Activated T-cell treated with anti-CD3 and anti-CD28 coated beads for 1 hour (primary cell): ENCODE measurements at regions not wholly inside any gene's neighbourhood (a gene's known extent, or its start where the extent isn't known, plus 50 kb on each side); places are given as distances from the start of the nearest gene placed in this dataset.

Source experiments
- DNase-seq: peaks from one replicate; pipeline ENCODE4 v3.0.0-alpha.2; 2020; ENCODE audit warnings: low read depth

DNA sequence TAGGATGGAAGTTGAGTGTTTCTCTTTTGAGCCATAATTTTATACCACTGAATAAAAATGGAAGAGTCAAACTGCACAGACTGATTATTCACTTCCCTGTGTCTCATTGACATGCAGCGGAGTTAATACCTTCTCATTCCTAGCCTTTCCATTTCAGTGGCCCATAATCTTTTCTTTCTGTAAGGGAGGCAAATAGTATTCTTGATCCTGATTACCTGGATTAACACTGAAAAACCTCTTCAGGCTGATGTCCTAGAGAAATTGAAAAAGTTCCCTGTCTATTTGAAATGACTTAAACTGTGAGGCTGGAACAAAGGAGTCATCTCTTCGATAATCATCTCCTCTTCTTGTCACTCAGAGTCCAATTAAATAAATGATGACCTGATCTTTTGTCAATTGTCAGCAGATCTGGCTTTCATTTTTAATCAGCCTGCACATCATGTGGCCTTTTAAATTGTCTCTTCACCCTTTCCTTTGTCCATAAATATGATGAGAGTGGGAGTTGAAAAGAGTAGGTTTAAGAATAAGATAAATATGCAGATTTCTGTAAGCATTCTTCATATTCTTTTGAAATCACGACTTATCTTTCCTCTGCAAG, 713.0 kb downstream of the EPM2A start:
- no peak for DNase-seq

- DNase-seq, result no peak
Observed at GRCh38 chr6:145023116-145023726, 712.1 kb downstream of the EPM2A start.

GRCh38 chr6:145025488-145025887, 709.8 kb downstream of the EPM2A start:
- no peak for DNase-seq

DNA sequence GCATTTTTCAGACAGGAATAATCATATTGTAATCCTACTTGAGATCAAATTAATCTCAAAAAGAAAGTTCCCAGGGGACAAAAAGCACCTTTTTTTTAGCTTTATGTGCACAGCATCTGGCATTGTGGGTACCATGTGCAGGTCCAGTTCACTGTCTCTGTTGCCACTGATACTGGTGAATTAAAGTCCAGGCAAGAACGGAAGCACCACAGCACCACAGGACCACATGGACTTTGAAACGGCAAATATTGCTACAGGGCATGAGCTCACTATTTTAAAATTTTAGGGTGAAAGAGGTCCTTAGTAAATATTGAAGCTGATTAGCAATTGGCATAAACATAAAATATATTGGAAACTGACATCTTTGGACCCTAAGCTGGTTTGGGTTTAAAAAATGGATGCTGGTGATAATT, 709.0 kb downstream of the EPM2A start:
- DNase-seq, result no peak

GRCh38 chr6:145028144-145028818, 707.0 kb downstream of the EPM2A start:
- no peak for DNase-seq

GRCh38 chr6:145031001-145031400, 704.3 kb downstream of the EPM2A start:
- no peak for DNase-seq

- DNase-seq, result no peak
Observed at GRCh38 chr6:145031962-145032361, 703.4 kb downstream of the EPM2A start.

- DNase-seq, result no peak
Observed at GRCh38 chr6:145032562-145033145, 702.7 kb downstream of the EPM2A start.

DNA sequence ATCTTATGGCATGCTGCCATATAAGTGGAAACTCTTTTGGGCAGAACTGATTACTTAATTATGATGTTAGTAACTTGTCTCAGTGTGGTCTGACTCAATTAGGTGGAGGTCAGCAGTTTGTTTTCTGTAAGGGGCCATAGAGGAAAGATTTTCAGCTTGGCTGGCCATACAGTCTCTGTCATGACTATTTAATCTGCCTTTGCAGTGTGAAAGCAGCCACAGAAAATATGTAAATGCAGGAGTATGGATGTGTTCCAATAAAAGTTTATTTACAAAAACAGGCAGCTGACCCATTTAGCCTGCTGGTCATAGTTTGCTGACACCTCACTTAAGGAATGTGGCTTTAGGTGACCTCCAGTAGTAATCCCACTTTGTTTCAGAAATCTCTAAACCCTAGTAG, 700.7 kb downstream of the EPM2A start:
- no peak for DNase-seq

DNA sequence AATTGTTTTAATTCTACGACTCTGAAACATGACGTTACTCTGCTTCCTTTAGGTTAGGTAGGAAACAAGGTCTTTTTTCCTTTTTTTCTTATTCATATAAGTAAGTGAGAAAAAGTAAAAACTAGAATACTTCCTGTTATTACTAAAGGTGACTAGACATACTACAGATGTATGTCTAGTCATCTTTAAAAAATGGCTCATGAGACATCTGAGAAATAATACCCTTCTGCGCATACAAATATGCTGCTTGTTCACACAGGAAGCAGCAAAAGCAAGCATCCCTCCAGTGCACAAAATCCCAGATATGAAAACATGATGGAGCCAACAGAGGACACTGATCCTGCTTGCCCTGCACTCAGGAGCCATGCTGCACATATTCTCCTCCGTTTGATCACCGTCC, 699.1 kb downstream of the EPM2A start:
- DNase-seq, result no peak

DNA sequence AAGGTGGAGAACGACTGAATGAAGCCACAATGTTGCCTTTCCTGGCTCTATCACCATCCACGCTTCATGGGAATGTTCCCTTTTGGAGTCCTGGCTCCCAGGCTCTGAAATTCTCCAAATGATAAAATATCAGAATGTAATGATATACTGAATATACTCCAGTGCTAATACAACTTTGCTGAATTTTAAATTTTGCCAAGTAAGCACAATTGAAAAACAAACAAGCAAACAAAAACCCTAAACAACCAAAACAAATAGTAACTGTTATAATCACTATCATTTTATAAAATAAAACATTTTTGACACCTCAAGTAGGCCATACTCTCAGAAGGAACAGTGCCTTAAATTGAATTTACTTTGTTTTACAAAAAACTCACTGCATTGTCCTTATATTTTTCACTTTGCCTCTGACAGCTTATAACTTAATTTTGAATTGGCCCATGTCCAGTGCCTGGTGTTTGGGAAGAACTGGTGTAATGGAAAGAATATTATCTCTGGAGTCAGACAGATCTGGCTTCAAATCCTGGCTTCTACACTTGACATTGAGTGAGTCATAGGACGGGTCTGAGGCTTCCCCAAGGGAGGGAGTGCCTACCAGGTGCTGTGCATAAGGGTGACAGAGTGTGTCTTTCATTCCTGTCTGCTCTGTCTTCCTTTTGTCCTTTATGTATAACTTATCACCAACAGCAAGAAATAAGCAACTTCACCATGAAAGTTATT, 698.3 kb downstream of the EPM2A start:
- DNase-seq, result no peak

DNA sequence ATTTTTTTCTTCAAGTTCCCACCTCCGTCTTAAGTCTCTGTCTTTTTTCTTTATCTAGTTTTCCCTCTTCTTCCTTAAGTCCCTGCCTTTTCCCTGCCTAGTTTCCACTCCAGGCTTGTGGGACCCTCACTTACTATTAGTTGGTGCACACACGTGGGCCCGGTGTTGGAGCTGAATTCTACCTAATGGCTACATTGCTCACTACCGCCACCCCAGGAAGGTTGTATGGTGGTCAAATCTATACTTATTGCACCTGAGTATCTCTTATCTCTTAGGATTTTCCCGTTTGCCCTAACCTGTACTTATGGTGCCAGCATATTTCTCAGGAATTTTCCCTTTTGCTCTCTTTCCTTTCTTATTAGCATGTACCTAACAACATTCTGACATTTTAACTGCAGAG, 692.8 kb downstream of the EPM2A start:
- no peak for DNase-seq

- no peak for DNase-seq
Observed at GRCh38 chr6:145043926-145044500, 691.3 kb downstream of the EPM2A start.

GRCh38 chr6:145044641-145045246, 690.6 kb downstream of the EPM2A start:
- no peak for DNase-seq

- no peak for DNase-seq
Observed at GRCh38 chr6:145045582-145045981, 689.7 kb downstream of the EPM2A start.

DNA sequence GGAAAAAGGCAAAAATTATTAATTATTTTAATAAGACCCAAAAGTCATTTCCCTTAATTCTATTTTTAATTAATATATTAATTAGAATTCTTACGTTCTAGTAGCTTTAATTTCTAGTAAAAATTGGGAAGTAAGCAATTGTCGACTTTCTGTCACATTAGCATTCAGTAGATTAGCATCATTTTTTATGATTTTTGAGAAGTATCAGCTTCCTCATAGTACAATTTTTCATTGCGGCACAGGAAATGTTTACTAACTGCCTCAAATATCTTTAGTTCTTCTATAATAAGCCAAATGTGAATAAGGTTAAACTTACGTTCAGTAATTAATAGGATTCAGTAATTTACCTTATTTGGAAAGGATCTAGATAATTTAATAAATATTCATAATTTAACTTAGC, 687.4 kb downstream of the EPM2A start:
- no peak for DNase-seq

GRCh38 chr6:145051661-145052060, 683.7 kb downstream of the EPM2A start:
- DNase-seq, result no peak

DNA sequence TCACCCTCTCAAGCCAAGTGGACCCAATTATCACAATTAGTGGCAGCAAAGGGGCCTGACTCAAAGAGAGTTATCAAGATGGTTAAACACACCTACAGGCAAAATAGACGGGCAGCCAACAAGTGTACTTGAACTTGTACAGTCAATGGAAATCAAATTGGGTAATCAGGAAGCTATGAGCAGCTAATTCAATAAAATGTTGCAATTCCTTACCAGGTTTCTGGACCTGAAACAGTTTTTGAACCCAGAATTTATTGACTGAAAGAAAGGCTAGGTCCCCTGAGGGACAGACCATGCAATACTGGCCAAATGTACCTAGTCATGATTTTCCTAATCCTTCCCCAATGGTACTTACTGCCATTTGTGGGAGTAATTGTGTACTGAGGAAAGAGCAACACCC, 679.8 kb downstream of the EPM2A start:
- no peak for DNase-seq

DNA sequence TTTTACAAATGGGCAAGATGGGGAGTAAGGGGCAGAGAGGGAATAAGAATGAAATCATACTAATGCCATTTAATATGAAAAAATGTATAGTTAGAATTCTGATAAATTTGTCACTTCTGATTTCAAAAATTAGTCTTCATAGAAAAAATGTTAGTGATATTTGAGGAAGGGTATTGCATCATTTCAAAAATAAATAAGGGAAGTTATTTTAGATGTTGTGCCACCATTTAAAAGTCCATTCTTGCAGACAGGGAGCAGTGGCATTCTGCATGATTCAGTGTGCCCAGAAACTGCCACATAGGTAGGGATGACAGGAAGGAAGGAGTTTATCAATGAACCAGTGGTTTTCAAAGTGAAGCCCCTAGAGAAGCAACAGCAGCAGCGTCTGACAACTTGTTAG, 674.6 kb downstream of the EPM2A start:
- no peak for DNase-seq

DNA sequence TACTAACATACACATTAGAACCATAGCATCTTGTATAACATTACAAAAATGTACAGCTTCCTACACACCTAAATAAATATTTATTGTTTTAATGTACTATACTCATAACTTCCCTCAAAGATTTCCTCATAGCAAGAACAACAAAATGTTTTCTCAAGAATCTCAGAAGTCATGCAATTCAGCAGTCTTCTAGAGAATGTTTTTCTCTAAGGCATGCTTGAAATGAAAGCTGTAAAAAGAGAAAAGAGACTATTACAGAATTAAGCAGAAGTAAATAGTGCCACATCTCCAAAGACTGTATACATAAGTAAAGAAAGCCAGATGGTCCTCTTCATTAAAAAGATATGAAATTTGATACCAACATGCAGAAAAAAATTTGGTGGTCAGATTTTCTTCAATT, 672.2 kb downstream of the EPM2A start:
- DNase-seq, result no peak

DNA sequence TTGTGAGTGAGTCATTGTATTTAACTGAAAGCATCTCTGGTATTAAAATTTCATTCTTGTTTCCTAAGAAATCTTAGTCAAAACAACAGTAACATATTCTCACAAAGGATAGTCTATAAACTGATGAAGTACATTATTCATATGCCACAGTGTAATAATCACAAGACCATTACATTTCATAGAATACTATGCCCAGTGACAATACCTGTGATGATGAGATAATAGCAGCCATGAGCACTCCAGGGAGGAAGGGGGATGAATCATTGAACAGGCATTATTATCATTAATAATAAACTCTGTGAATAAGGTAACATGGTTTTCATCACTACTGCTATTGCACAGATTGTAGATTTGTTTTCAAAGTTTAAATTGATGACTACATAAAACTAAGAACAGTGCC, 667.9 kb downstream of the EPM2A start:
- no peak for DNase-seq

DNA sequence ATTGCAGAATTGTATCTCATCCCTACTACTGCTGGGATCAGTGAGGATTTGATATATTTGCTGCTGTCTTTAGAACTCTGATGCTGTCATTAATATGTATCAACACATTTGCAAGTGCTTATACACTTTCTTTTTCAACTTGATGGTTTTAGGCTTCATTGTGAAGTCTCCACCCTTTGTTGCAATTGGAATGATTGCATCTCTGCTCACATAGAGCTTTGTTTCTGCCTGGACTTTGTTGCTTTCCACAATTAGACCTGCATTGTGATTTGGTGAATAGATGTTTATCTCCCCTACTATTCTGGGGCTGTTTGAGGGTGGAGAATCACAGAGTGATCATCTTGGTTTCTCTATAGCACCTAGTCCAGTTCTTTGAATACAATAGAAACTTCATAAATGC, 666.7 kb downstream of the EPM2A start:
- no peak for DNase-seq
